ENCODE measurements at regions not wholly inside any gene's neighbourhood (a gene's known extent, or its start where the extent isn't known, plus 50 kb on each side); places are given as distances from the start of the nearest gene placed in this dataset.

DNA sequence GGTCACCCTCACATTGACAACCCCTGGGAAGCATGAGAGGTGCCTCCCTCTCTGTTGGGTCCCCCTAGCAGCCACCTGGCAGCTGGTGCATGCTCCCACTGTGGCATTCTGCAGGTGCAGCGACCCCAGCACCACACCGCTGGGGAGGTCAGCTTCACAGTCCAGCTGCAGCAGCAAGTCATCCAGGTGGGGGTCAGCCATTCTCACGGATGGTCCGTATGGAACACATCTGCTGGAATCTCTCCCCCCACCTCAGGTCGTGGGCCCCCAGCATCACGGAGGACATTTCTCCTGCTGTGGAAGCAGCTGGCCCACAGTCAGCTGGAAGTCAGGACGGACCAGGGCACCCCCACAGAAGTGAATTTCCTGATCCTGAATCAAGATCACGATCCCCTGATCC is 201.3 kb downstream of the COG6 start:
- TF ChIP-seq, protein P1, sequence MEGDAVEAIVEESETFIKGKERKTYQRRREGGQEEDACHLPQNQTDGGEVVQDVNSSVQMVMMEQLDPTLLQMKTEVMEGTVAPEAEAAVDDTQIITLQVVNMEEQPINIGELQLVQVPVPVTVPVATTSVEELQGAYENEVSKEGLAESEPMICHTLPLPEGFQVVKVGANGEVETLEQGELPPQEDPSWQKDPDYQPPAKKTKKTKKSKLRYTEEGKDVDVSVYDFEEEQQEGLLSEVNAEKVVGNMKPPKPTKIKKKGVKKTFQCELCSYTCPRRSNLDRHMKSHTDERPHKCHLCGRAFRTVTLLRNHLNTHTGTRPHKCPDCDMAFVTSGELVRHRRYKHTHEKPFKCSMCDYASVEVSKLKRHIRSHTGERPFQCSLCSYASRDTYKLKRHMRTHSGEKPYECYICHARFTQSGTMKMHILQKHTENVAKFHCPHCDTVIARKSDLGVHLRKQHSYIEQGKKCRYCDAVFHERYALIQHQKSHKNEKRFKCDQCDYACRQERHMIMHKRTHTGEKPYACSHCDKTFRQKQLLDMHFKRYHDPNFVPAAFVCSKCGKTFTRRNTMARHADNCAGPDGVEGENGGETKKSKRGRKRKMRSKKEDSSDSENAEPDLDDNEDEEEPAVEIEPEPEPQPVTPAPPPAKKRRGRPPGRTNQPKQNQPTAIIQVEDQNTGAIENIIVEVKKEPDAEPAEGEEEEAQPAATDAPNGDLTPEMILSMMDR (IDR thresholded peaks at IDR 0.05) = no peak
- no peak for TF ChIP-seq POLR2A (IDR thresholded peaks at IDR 0.05)

All from right lobe of liver (tissue), 4 donors.